Effector memory CD4-positive, alpha-beta T cell (primary cell): ENCODE measurements at regions not wholly inside any gene's neighbourhood (a gene's known extent, or its start where the extent isn't known, plus 50 kb on each side); places are given as distances from the start of the nearest gene placed in this dataset.
"Not testable (repeated sequence)": the region's sequence is repeated elsewhere in the genome, so short reads cannot be mapped to it uniquely, and the experiment has no call there.

Experiments
- DNase-seq, 3 donors: peaks; one replicate each; pipeline ENCODE4 v3.0.0-alpha.2; 2020
- H3K27ac ChIP-seq: 2 replicates; pipeline ENCODE4 v1.7.0; 2013; ENCODE audit warnings: mild to moderate bottlenecking, low read length, moderate library complexity; ENCODE audit not compliant: insufficient read depth, poor library complexity, severe bottlenecking
- H3K27me3 ChIP-seq: replicated peaks from 2 replicates; pipeline ENCODE4 v1.7.0; 2013; ENCODE audit warnings: mild to moderate bottlenecking, low read length; ENCODE audit not compliant: insufficient read depth, control insufficient read depth, poor library complexity, severe bottlenecking
- H3K36me3 ChIP-seq: 2 replicates; pipeline ENCODE4 v1.7.0; 2013; ENCODE audit warnings: mild to moderate bottlenecking, low read length, moderate library complexity; ENCODE audit not compliant: control insufficient read depth, insufficient read depth
- H3K4me1 ChIP-seq: 2 replicates; pipeline ENCODE4 v1.7.0; 2013; ENCODE audit warnings: low read length, mild to moderate bottlenecking; ENCODE audit not compliant: control insufficient read depth, insufficient read depth, poor library complexity, severe bottlenecking
- H3K4me3 ChIP-seq: 2 replicates; pipeline ENCODE4 v1.7.0; 2013; ENCODE audit warnings: low read length, low read depth, mild to moderate bottlenecking; ENCODE audit not compliant: insufficient read depth, poor library complexity, severe bottlenecking
- H3K9me3 ChIP-seq: 2 replicates; pipeline ENCODE4 v1.7.0; 2013; ENCODE audit warnings: mild to moderate bottlenecking, low read length, moderate library complexity; ENCODE audit not compliant: control insufficient read depth

DNA sequence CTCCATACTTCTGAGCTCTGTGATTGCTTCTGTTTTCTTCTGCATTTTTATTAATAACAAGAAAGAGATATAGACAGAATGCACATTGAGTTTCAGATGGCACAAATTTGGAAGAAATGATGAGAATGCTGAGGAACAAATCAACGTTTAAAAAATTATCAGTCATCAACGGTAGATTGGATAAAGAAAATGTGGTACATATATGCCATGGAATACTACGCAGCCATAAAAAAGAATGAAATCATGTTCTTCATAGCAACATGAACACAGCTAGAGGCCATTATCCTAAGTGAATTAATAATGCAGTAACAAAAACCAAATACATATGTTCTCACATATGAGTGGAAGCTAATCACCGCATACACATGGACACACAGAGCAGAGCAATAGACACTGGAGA is 81.8 kb downstream of the DUSP6 start:
- Histone ChIP-seq H3K27me3 (no peaks in the 10 kb centered on the region), H3K9me3 (no peaks in the 10 kb centered on the region), H3K4me1 (no peaks in the 10 kb centered on the region), H3K4me3 (no peak overlapping the region), H3K36me3 (no peaks in the 10 kb centered on the region), H3K27ac (no peak overlapping the region)
- DNase-seq, result no peak

DNA sequence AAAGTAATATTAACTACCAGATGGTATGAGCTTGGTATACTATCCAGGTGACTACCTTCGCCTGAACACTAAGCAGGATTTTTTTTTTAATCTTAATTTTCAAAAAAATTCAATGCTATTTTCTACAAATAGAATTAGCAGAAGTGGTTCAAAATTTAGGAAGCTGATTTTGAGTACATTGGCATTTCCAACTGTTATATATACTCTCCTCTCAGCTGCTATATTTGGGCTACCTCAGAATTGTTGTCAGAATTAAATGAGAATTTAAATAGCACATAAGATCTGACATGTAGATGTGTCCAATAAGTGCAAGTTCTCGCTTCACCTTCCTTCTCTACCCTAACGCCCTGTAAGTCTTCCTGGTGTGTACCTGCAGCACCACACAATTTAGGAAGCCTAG is 83.1 kb downstream of the DUSP6 start:
- Histone ChIP-seq H3K9me3 (no peaks in the 10 kb centered on the region), H3K27me3 (no peaks in the 10 kb centered on the region), H3K27ac (no peak overlapping the region), H3K4me3 (no peak overlapping the region), H3K36me3 (no peaks in the 10 kb centered on the region), H3K4me1 (no peaks in the 10 kb centered on the region)
- DNase-seq, result no peak

DNA sequence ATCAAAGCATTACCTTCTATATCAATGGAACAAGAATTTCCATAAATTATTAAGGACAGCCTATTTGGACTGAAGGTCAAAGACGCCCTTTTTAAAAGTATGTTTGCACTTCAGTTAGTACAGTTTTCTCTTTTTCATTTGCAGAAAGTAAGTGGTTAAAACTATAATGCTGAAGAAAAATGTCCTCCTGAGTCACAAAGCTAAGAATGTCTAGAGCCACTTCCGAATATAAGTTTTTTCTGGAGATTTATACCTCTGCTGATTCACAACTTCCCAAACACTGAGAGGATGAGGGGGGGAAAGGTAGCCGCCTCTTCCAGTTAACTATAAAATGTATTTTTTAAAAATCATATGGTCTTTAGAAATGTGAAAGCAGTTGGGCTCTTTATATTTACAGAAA is 84.9 kb downstream of the DUSP6 start:
- no peak overlapping the region for H3K27ac ChIP-seq

DNA sequence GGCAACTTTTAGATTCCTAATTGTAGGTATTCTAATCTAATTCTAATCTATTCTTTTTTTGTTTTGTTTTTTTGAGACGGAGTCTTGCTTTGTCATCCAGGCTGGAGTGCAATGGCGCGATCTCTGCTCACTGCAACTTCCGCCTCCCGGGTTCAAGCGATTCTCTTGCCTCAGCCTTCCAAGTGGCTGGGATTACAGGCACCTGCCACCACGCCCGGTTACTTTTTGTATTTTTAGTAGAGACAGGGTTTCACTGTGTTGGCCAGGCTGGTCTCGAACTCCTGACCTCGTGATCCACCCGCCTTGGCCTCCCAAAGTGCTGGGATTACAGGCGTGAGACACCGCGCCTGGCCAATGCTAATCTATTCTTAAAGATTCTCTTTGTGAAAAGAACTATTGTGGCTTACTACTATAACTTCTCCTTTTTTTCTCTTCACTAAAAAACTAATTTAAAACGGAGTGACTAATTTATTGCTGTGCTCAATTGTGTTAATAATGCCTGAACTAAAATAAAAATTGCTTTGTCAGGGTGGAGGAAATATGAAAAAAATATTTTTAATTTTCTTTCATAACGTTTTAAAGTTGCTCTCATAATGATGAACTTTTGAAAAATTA is 85.6 kb downstream of the DUSP6 start:
- H3K27me3 ChIP-seq, H3K4me3 ChIP-seq, DNase-seq, H3K27ac ChIP-seq, H3K4me1 ChIP-seq, H3K9me3 ChIP-seq, H3K36me3 ChIP-seq: not testable (repeated sequence)

More for the DNA sequence above, 84.9 kb downstream of the DUSP6 start:
- H3K9me3 ChIP-seq, result no peaks in the 10 kb centered on the region
- H3K27me3 ChIP-seq, result no peaks in the 10 kb centered on the region
- no peak overlapping the region for H3K4me3 ChIP-seq
- H3K4me1 ChIP-seq, result no peaks in the 10 kb centered on the region
- no peak for DNase-seq
- H3K36me3 ChIP-seq, result no peaks in the 10 kb centered on the region

DNA sequence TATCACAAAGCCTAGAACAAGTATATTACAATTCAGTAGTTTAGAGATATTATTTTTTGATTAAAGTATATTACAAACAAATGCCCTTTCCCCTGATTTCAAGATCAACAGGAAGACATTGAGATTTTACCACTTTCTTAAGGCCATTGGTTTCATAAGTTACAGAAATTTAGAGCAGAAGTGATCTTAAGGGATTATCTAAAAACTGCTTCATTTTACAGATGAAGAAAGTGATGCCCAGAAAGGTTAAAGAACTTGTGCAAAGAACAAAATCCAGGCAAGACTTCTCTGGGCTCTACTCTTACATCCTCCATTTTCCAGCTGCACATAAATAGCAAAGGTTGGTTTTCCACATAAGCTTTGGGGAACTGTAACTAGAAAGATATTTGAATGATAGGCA is 87.5 kb downstream of the DUSP6 start:
- DNase-seq, result no peak
- H3K4me1 ChIP-seq, result no peaks in the 10 kb centered on the region

DNA sequence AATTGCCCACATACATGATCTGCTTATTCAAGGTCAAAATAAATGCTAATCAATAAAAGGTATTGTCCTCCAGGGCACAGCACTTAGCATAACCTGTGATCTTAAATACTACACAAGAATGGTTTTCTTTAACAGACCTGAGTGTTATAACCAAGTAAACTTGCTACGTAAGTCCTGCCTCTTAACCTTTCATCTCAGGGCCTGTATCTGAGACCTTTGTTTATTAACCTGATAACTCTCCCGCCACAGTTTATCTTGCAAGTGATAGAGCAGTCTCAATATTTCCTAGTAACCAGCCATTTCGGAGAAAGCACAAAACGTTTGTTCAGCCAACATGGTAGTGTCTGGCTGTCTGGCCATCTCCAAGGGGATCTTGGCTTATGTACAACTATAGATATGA is 88.4 kb downstream of the DUSP6 start:
- H3K4me3 ChIP-seq, result no peak overlapping the region
- no peaks in the 10 kb centered on the region for H3K27me3 ChIP-seq
- H3K9me3 ChIP-seq, result no peaks in the 10 kb centered on the region
- no peak overlapping the region for H3K27ac ChIP-seq
- DNase-seq, result no peak
- H3K4me1 ChIP-seq, result no peaks in the 10 kb centered on the region
- H3K36me3 ChIP-seq, result no peaks in the 10 kb centered on the region

More for the DNA sequence above, 87.5 kb downstream of the DUSP6 start:
- Histone ChIP-seq H3K27ac (no peak overlapping the region), H3K9me3 (no peaks in the 10 kb centered on the region), H3K4me3 (no peak overlapping the region), H3K36me3 (no peaks in the 10 kb centered on the region), H3K27me3 (no peaks in the 10 kb centered on the region)

DNA sequence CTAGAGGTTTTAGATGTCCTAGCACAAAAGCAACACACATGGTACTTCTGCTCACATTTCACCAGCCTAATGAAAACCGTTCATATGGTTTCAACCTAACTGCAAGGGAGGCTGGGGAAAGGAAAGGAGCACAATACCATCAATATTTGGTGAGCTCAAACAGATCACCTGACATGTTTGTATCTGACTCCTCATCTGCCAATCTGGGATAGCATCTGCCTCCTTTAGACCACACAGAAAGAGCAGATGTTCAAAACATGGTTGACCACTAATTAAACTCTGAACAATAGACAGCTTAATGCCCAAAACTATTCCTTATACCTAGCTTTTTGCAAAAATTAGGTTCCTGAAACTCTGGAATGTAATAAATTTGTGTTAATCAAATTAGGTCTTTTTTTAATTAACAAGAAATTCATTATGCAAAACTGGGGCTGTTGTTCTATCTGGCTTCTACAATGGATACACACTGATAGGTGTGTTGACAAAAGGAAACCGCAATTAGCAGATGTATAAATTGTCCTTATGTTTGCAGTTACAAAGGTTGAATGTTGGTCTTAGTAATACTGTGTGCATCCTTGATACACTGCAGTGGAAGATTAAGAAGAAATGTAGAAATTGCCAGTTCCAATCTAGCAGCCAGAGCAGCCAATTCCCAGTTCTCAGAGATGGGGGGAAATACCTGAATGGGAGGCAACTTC is 89.3 kb downstream of the DUSP6 start:
- Histone ChIP-seq H3K4me1 (no peaks in the 10 kb centered on the region), H3K4me3 (no peak overlapping the region), H3K36me3 (no peaks in the 10 kb centered on the region), H3K27ac (no peak overlapping the region), H3K9me3 (no peaks in the 10 kb centered on the region), H3K27me3 (no peaks in the 10 kb centered on the region)
- DNase-seq, result no peak

DNA sequence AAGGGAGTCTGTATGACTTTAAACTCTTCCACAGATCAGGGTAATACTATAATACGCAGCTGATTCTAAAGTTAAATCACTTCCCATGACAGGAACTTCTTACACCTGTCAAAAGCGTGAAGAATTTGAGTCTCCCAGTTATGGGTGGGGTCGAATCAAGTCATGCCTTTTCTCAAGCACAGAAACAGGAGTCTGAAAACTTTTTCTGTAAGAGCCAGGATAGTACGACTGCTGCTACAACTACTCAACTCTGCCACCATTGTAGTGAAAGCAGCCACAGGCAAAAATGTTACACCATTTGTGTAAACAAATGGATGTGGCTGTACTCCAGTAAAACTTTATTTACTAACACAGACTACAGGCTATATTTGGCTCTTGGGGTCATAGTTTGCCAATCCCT is 90.3 kb downstream of the DUSP6 start:
- Histone ChIP-seq H3K36me3 (no peaks in the 10 kb centered on the region), H3K9me3 (no peaks in the 10 kb centered on the region), H3K27ac (no peak overlapping the region), H3K4me1 (no peaks in the 10 kb centered on the region), H3K4me3 (no peak overlapping the region), H3K27me3 (no peaks in the 10 kb centered on the region)
- no peak for DNase-seq

DNA sequence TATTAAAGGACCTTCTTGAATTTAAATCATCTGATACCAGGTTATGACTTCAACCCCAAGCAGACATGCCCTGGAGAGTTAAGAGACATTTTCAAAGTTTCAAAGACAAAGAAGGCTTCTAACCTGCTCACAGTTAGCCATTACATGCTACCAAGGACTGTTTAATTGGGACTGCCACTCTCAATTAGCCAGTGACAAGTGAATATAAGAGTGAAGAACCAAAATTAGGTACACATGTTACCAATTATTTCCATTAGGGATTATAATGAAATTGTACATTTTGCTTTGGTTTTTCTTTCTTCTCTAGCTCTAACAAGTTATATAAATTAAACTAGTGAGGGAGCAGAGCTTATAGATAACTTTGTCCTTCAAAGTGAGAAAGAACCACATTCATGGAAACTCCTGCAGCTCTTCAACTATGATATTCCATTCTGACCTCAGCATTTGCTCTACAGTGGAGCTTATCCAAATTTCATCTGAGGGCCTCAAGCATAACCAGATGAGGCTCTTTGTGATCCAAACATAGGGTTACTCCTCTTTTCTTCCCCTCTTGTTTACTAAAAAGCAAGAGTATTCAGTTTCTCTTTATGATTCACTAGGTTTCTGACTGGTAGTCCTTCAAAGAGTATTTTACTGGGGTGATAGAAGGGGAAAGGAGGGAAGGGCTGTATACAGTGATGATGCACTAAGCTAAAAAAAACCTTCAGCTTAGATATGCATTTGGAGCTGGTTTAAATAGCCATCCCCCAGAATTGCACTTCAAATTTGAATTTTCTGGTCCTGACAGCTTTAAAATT is 91.3 kb downstream of the DUSP6 start:
- no peak overlapping the region for H3K27ac ChIP-seq
- DNase-seq, result no peak
- H3K4me1 ChIP-seq, result no peaks in the 10 kb centered on the region
- H3K27me3 ChIP-seq, result no peaks in the 10 kb centered on the region
- H3K9me3 ChIP-seq, result no peaks in the 10 kb centered on the region
- H3K36me3 ChIP-seq, result no peaks in the 10 kb centered on the region
- no peak overlapping the region for H3K4me3 ChIP-seq

DNA sequence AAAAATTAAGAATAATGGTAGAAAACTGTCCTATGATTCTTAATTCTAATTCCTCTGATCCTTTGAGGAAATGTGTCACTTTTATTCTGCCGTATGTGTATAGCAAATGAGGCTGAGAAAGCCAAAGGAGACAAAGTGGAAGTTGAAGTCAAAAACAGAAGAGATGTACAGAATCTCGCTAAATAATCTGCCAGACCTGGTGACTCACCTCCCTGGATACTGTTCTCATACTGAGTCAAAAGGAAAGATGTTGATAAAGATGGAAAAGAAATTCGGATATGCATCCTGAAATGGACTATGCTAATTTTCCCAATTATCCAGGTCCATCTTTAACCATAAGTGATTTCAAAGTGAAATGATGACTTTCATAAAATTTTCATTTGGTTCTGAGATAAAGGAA is 92.5 kb downstream of the DUSP6 start:
- no peaks in the 10 kb centered on the region for H3K36me3 ChIP-seq
- H3K27me3 ChIP-seq, result no peaks in the 10 kb centered on the region
- H3K9me3 ChIP-seq, result no peaks in the 10 kb centered on the region
- no peaks in the 10 kb centered on the region for H3K4me1 ChIP-seq
- no peak overlapping the region for H3K27ac ChIP-seq
- no peak for DNase-seq
- H3K4me3 ChIP-seq, result no peak overlapping the region
